HG02759 (cell line): ENCODE measurements at regions not wholly inside any gene's neighbourhood (a gene's known extent, or its start where the extent isn't known, plus 50 kb on each side); places are given as distances from the start of the nearest gene placed in this dataset.

Source experiments
- ATAC-seq: cut with Tn5 transposase; IDR thresholded peaks from one replicate; pipeline ENCODE4 v1.9.1; 2021; ENCODE audit warnings: mild to moderate bottlenecking, moderate library complexity; ENCODE audit not compliant: unreplicated experiment

- no peak for ATAC-seq
Observed at GRCh38 chr21:17455028-17455353, 57.9 kb upstream of the CXADR start.

DNA sequence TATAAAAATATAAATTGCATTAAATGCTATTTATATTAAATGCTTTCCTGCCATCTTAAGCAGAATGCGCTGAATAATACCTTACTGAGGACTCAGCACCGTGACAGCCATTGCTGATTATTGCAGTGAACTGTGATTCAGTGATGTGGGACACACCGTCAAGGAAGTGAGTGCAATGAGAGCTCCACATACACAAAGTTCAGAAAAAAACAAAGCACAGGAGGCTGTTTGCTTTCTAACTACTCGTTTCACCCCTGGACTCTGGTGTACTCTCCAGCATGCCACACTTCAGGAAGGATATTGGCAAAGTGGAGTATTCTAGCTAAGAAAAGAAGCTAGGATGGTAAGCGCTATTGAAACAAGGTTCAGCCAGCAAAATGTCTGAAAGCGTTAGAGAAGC lies 57.4 kb upstream of the CXADR start:
- ATAC-seq, result no peak

DNA sequence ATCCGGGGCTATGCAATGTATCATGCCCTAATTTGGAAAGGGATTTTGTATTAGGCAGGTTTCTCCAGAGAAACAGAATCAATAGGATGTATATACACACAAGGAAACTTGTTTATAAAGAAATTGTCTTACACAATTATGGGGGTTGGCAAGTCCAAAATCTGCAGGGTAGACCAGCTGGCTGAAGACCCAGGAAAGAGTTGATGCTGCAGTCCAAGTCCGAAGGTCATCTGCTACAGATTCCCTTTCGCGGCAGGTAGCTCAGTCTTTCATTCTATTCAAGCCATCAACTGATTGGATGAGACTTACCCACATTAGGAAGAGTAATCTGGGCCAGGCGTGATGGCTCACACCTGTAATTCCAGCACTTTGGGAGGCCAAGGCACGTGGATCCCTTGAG lies 54.6 kb upstream of the CXADR start:
- ATAC-seq, result no peak

DNA sequence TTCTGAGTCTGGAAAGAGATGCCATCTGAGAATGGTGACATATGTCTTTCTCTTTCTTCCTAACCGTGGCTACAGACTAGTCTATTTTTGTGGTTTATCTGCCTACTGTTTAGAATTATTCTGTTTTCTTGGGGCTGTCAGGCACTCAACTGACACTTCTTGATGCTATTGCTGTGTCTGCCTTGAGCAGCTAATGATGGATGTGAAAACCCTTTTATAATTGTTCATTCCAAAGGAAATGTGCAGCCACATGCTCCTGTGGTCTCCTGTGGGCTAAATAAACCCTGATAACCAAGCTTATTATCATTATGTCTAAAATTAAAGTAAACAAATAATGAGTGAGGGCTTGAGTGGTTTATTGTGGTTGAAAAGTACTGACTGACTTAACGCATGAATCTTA lies 52.7 kb upstream of the CXADR start:
- ATAC-seq, result no peak

DNA sequence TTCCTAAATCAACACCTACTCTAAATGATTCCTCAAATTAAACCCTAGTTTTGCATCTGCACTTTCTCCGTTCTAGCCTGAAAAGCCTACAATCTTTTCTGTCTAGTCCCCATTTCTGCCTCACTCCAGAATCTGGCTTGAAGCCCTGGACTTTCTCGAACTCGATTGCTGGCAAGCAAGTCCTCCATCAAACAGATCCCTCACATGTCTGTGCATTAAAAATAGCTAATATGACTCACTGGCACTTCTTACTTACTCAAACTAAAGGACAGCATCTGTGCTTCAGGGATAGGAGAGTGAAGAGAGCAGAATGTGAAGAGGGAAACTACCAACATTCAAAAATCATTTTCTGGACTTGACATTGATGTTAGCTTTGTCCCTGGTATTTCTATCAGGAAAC lies 51.8 kb upstream of the CXADR start:
- ATAC-seq, result no peak

- no peak for ATAC-seq
Observed at GRCh38 chr21:17461582-17461981, 51.3 kb upstream of the CXADR start.

- no peak for ATAC-seq
Observed at GRCh38 chr21:17462276-17462981, 50.4 kb upstream of the CXADR start.
